MCF 10A (cell line): ENCODE measurements at regions not wholly inside any gene's neighbourhood (a gene's known extent, or its start where the extent isn't known, plus 50 kb on each side); places are given as distances from the start of the nearest gene placed in this dataset.

Source experiments
- BruUV-seq: library from RNA; stranded (reverse); fragments of 400-500 nt; replicated peaks from 2 replicates; lab custom pipeline; 2021; lab: Mats Ljungman, UMichigan
- CTCF ChIA-PET: fragments of 300-600 bp; sonication (Branson Sonifier 250); formaldehyde crosslinking; extraction: SDS; loops from one replicate; lab custom pipeline; 2021; ENCODE audit warnings: antibody characterized with exemption, inconsistent platforms; lab: Yijun Ruan, JAX
- POLR2A ChIA-PET: fragments of 300-600, 350-650 bp; sonication (Branson Sonifier 250); formaldehyde crosslinking; extraction: SDS; loops from one replicate; lab custom pipeline; 2020; ENCODE audit warnings: antibody characterized with exemption, inconsistent platforms; lab: Yijun Ruan, JAX
- DNase-seq: peaks from one replicate; pipeline ENCODE4 v3.0.0-alpha.2; 2018; ENCODE audit not compliant: unreplicated experiment
- H3K27ac Mint-ChIP-seq: one replicate; pipeline ENCODE4 v1.8.0; 2022; ENCODE audit warnings: mild to moderate bottlenecking, low read depth, mixed read lengths; ENCODE audit not compliant: unreplicated experiment
- H3K27me3 Mint-ChIP-seq: one replicate; pipeline ENCODE4 v1.8.0; 2022; ENCODE audit warnings: mixed read lengths; ENCODE audit not compliant: insufficient read depth, unreplicated experiment
- H3K36me3 Mint-ChIP-seq: one replicate; pipeline ENCODE4 v1.8.0; 2022; ENCODE audit warnings: mild to moderate bottlenecking, moderate library complexity, mixed read lengths; ENCODE audit not compliant: insufficient read depth, unreplicated experiment
- H3K4me1 Mint-ChIP-seq: one replicate; pipeline ENCODE4 v1.8.0; 2022; ENCODE audit warnings: mixed read lengths; ENCODE audit not compliant: insufficient read depth, unreplicated experiment
- H3K4me3 Mint-ChIP-seq: one replicate; pipeline ENCODE4 v1.8.0; 2022; ENCODE audit warnings: mild to moderate bottlenecking, moderate library complexity, mixed read lengths; ENCODE audit not compliant: unreplicated experiment
- H3K9me3 Mint-ChIP-seq: one replicate; pipeline ENCODE4 v1.8.0; 2022; ENCODE audit warnings: mixed read lengths; ENCODE audit not compliant: unreplicated experiment
- CTCF ChIP-seq: fragments of 200-600 bp; IDR thresholded peaks from one replicate; pipeline ENCODE4 v1.8.0; 2022; ENCODE audit warnings: antibody characterized with exemption, mild to moderate bottlenecking; ENCODE audit not compliant: unreplicated experiment
- intact Hi-C: fragments of 100-400 bp; cut with micrococcal nuclease; formaldehyde crosslinking; loops from 2 replicates; pipeline ENCODE4 v1.14.1; 2022

GRCh38 chr4:26179316-26179760, 141.5 kb upstream of the RBPJ start:
- CTCF ChIA-PET = interaction anchor here (0.6 kb wide), 1 partner anchor 103 kb away, joined by 4 read pairs; no protein-coding TSS in a partner anchor
- POLR2A ChIA-PET = no interaction called here
- no peak overlapping the region for H3K27ac Mint-ChIP-seq
- no TSS peak for BruUV-seq
- H3K36me3 Mint-ChIP-seq = peaks cover 6% of the 10 kb centered on the region
- H3K4me3 Mint-ChIP-seq = no peak overlapping the region
- H3K27me3 Mint-ChIP-seq = no peaks in the 10 kb centered on the region
- no peaks in the 10 kb centered on the region for H3K9me3 Mint-ChIP-seq
- TF ChIP-seq CTCF = no peak
- intact Hi-C loops = no loop called here
- H3K4me1 Mint-ChIP-seq = no peaks in the 10 kb centered on the region
- no peak for DNase-seq

GRCh38 chr4:26181616-26182015, 139.2 kb upstream of the RBPJ start:
- POLR2A ChIA-PET = interaction anchor here (1.4 kb wide), 1 partner anchor 54 kb away, joined by 4 read pairs; no protein-coding TSS in a partner anchor
- intact Hi-C loops = no loop called here
- CTCF ChIA-PET = no interaction called here
- no peak overlapping the region for H3K27ac Mint-ChIP-seq
- H3K36me3 Mint-ChIP-seq = peaks cover 6% of the 10 kb centered on the region
- no peak for DNase-seq
- H3K27me3 Mint-ChIP-seq = no peaks in the 10 kb centered on the region
- BruUV-seq = no TSS peak
- H3K4me3 Mint-ChIP-seq = no peak overlapping the region
- no peaks in the 10 kb centered on the region for H3K4me1 Mint-ChIP-seq
- H3K9me3 Mint-ChIP-seq = no peaks in the 10 kb centered on the region
- no peak for TF ChIP-seq CTCF

GRCh38 chr4:26183017-26183416, 137.8 kb upstream of the RBPJ start:
- no peaks in the 10 kb centered on the region for H3K27me3 Mint-ChIP-seq
- ChIA-PET CTCF (no interaction called here), POLR2A (no interaction called here)
- no peak for DNase-seq
- H3K4me3 Mint-ChIP-seq = no peak overlapping the region
- BruUV-seq = no TSS peak
- TF ChIP-seq CTCF = no peak
- intact Hi-C loops = no loop called here
- H3K4me1 Mint-ChIP-seq = no peaks in the 10 kb centered on the region
- no peak overlapping the region for H3K27ac Mint-ChIP-seq
- no peaks in the 10 kb centered on the region for H3K9me3 Mint-ChIP-seq
- peaks cover 6% of the 10 kb centered on the region for H3K36me3 Mint-ChIP-seq

GRCh38 chr4:26185436-26185835, 135.4 kb upstream of the RBPJ start:
- H3K4me1 Mint-ChIP-seq = no peaks in the 10 kb centered on the region
- H3K4me3 Mint-ChIP-seq = no peak overlapping the region
- no peak for DNase-seq
- H3K27ac Mint-ChIP-seq = no peak overlapping the region
- H3K36me3 Mint-ChIP-seq = peaks cover 6% of the 10 kb centered on the region
- H3K9me3 Mint-ChIP-seq = no peaks in the 10 kb centered on the region
- intact Hi-C loops = no loop called here
- BruUV-seq = no TSS peak
- TF ChIP-seq CTCF = no peak
- ChIA-PET POLR2A (no interaction called here), CTCF (no interaction called here)
- H3K27me3 Mint-ChIP-seq = no peaks in the 10 kb centered on the region
